Upper lobe of left lung (tissue), 6 donors: ENCODE measurements at regions not wholly inside any gene's neighbourhood (a gene's known extent, or its start where the extent isn't known, plus 50 kb on each side); places are given as distances from the start of the nearest gene placed in this dataset.

Experiments
- ATAC-seq, 2 donors: fragments of 200-7000 bp; cut with Tn5 transposase; one replicate each; pipeline ENCODE4 v1.9.1; 2022; ENCODE audit warnings: mild to moderate bottlenecking in 2 of 2, moderate library complexity in 2 of 2; ENCODE audit not compliant: low FRiP score in 2 of 2
- DNase-seq, 2 donors: peaks; one replicate each; pipeline ENCODE4 v3.0.0-alpha.2; 2019 to 2020
- H3K27ac ChIP-seq, 4 donors: fragments of 200-600 bp; sonication (generic); one replicate each; pipeline ENCODE4 v1.5.1; 2016 to 2019
- H3K27me3 ChIP-seq, 4 donors: fragments of 200-600 bp; sonication (generic); one replicate each; pipeline ENCODE4 v1.5.1; 2017 to 2019
- H3K36me3 ChIP-seq, 4 donors: fragments of 200-600 bp; sonication (generic); one replicate each; pipeline ENCODE4 v1.5.1; 2016 to 2019
- H3K4me1 ChIP-seq, 4 donors: fragments of 200-600 bp; sonication (generic); one replicate each; pipeline ENCODE4 v1.5.1; 2018 to 2019
- H3K4me3 ChIP-seq, 4 donors: fragments of 200-600 bp; sonication (generic); one replicate each; pipeline ENCODE4 v1.5.1; 2017 to 2019; ENCODE audit warnings: mild to moderate bottlenecking in 2 of 4, moderate library complexity in 1 of 4
- H3K9me3 ChIP-seq, 4 donors: fragments of 200-600 bp; sonication (generic); one replicate each; pipeline ENCODE4 v1.5.1; 2018 to 2019
- CTCF ChIP-seq, 6 experiments: fragments of 450-650 bp in 4 of 6; fragments of 200-600 bp in 2 of 6; sonication (generic) in 2 of 6; IDR thresholded peaks; one replicate each; pipeline ENCODE4 v1.5.1; 2016 to 2019; ENCODE audit warnings: antibody characterized with exemption in 6 of 6
- EP300 ChIP-seq, 4 donors: sonication (generic); formaldehyde crosslinking; IDR thresholded peaks; one replicate each; pipeline ENCODE4 v1.5.1; 2017; ENCODE audit warnings: antibody characterized with exemption in 4 of 4, control low read depth in 2 of 4
- POLR2A ChIP-seq, 4 donors: fragments of 450-650 bp; IDR thresholded peaks; one replicate each; pipeline ENCODE4 v1.5.1; 2016 to 2017; ENCODE audit warnings: antibody characterized with exemption in 4 of 4, mild to moderate bottlenecking in 2 of 4
- POLR2AphosphoS5 ChIP-seq, 2 donors: sonication (generic); formaldehyde crosslinking; IDR thresholded peaks; one replicate each; pipeline ENCODE4 v1.5.1; 2017; ENCODE audit warnings: antibody characterized with exemption in 2 of 2
- WGBS, 2 donors: methylation state at CpG; one replicate each; pipeline ENCODE4 v1.1.5; 2017 to 2018; 5-methylcytosine and 5-hydroxymethylcytosine counted together
- donor health status: DM: no; HTN: no; CAD: no; lungs with moderate emphysema.
- donor health status: DM: no; HTN: yes; CAD: no; lungs with severe emphysema.

DNA sequence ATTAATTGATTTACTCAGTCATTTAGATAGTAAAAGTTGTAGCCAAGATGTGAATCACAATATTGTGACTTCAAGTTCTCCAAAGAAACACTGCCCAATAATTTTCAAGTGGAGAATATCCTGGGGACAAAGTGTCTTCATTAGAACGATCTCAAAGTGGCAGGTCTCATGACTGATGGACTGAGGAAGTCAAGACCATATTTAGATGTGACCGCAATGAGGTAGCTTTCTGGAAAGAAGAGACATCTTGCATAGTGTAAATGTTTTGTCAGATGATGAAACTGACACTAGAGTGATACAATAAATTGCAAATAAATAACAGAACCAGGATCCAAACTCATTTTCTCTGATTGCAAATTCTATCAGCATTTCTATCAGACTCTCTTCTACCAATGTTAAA, 1476.9 kb downstream of the EFNB2 start:
- H3K27ac ChIP-seq, result no peak overlapping the region
- ATAC-seq (no peak), DNase-seq (no peak)
- H3K27me3 ChIP-seq, result no peaks in the 10 kb centered on the region
- H3K4me3 ChIP-seq, result no peak overlapping the region
- WGBS, 2 donors, result 72 to 87% methylated on average over 2 of the region's 2 CpGs
- H3K4me1 ChIP-seq, result no peaks in the 10 kb centered on the region
- TF ChIP-seq CTCF (IDR thresholded peaks at IDR 0.05), result no peak
- no peak for TF ChIP-seq POLR2A (IDR thresholded peaks at IDR 0.05)
- TF ChIP-seq POLR2AphosphoS5 (IDR thresholded peaks at IDR 0.05), result no peak
- TF ChIP-seq EP300 (IDR thresholded peaks at IDR 0.05), result no peak
- no peaks in the 10 kb centered on the region for H3K36me3 ChIP-seq
- H3K9me3 ChIP-seq, result no peaks in the 10 kb centered on the region

GRCh38 chr13:105052711-105053110, 1482.8 kb downstream of the EFNB2 start:
- Histone ChIP-seq H3K27ac (no peak overlapping the region), H3K36me3 (no peaks in the 10 kb centered on the region), H3K4me3 (no peak overlapping the region), H3K4me1 (no peaks in the 10 kb centered on the region), H3K9me3 (no peaks in the 10 kb centered on the region), H3K27me3 (no peaks in the 10 kb centered on the region)
- no peak for TF ChIP-seq POLR2AphosphoS5 (IDR thresholded peaks at IDR 0.05)
- no peak for TF ChIP-seq CTCF (IDR thresholded peaks at IDR 0.05)
- TF ChIP-seq POLR2A (IDR thresholded peaks at IDR 0.05), result no peak
- TF ChIP-seq EP300 (IDR thresholded peaks at IDR 0.05), result no peak
- DNase-seq (no peak), ATAC-seq (no peak)
- 87 to 89% methylated on average over 4 of the region's 4 CpGs for WGBS, 2 donors

DNA sequence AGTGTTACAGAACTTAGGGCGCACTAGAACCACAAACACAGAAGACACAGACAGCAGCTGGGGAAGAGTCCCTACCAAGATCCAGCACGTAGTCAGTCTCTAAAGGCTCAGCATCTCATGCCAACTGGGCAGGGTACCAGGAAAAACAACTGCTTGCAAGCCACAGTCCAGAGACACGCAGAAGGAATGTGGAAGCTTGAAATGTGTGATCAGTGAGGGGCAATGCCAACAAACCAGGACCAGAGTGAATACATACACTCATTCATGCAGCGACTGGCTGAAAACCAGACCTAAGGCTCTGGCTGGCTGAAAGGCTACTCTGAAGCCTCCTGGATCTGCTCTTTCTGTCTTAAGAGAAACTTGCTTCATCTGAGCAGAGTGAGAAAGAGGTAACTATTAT, 1484.8 kb downstream of the EFNB2 start:
- Histone ChIP-seq H3K4me3 (no peak overlapping the region), H3K27ac (no peak overlapping the region), H3K4me1 (no peaks in the 10 kb centered on the region), H3K36me3 (no peaks in the 10 kb centered on the region), H3K27me3 (no peaks in the 10 kb centered on the region), H3K9me3 (no peaks in the 10 kb centered on the region)
- no peak for TF ChIP-seq POLR2A (IDR thresholded peaks at IDR 0.05)
- no peak for TF ChIP-seq POLR2AphosphoS5 (IDR thresholded peaks at IDR 0.05)
- TF ChIP-seq CTCF (IDR thresholded peaks at IDR 0.05), result no peak
- no peak for TF ChIP-seq EP300 (IDR thresholded peaks at IDR 0.05)
- WGBS, 2 donors, result 76 to 78% methylated on average over 4 of the region's 4 CpGs
- ATAC-seq (no peak), DNase-seq (no peak)

- Histone ChIP-seq H3K9me3 (no peaks in the 10 kb centered on the region), H3K27ac (no peak overlapping the region), H3K4me1 (no peaks in the 10 kb centered on the region), H3K4me3 (no peak overlapping the region), H3K27me3 (no peaks in the 10 kb centered on the region), H3K36me3 (no peaks in the 10 kb centered on the region)
- TF ChIP-seq POLR2AphosphoS5 (IDR thresholded peaks at IDR 0.05), result no peak
- TF ChIP-seq EP300 (IDR thresholded peaks at IDR 0.05), result no peak
- TF ChIP-seq POLR2A (IDR thresholded peaks at IDR 0.05), result no peak
- no peak for TF ChIP-seq CTCF (IDR thresholded peaks at IDR 0.05)
- ATAC-seq (no peak), DNase-seq (no peak)
- WGBS, 2 donors, result 35 to 60% methylated on average over 1 of the region's 1 CpG
Measured at GRCh38 chr13:105048677-105049076, 1486.8 kb downstream of the EFNB2 start.

GRCh38 chr13:105047676-105048295, 1487.7 kb downstream of the EFNB2 start:
- H3K27me3 ChIP-seq, result no peaks in the 10 kb centered on the region
- no peak overlapping the region for H3K4me3 ChIP-seq
- H3K4me1 ChIP-seq, result no peaks in the 10 kb centered on the region
- DNase-seq, result no peak
- WGBS, 2 donors, result 65% methylated on average over 3 of the region's 3 CpGs
- TF ChIP-seq EP300 (IDR thresholded peaks at IDR 0.05), result no peak
- no peak for ATAC-seq
- no peak overlapping the region for H3K27ac ChIP-seq
- H3K9me3 ChIP-seq, result no peaks in the 10 kb centered on the region
- no peaks in the 10 kb centered on the region for H3K36me3 ChIP-seq
